ENCODE measurements at regions not wholly inside any gene's neighbourhood (a gene's known extent, or its start where the extent isn't known, plus 50 kb on each side); places are given as distances from the start of the nearest gene placed in this dataset.

DNA sequence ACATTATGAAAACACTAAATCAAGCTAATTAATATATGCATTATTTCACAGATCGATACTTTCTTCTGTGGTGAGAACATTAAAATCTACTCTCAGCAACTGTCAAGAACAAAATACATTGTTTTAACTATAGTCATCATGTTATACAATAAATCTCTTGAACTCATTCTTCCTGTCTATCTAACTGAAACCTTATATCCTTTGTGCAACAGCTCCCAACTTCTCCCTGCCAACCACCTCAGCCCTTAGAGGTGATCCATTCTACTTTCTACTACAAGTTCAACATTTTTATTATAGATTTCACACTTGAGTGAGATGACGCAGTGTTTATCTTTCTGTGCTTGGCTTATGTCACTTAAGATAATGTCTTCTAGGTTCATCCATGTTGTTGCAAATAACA is 535.2 kb upstream of the CRIM1 start:
- Histone ChIP-seq H3K4me2 (ENCODE audit: insufficient read depth in 1 of 2, low read depth in 2 of 2, low read length in 2 of 2) (no peak overlapping the region), H2BK5ac (ENCODE audit: low read depth, low read length) (no peak overlapping the region), H3K79me1 (ENCODE audit: low read depth, low read length) (no peaks in the 10 kb centered on the region), H3K27me3 (replicated peaks in 1 of 4; ENCODE audit: control insufficient read depth in 3 of 4, extremely low read depth in 1 of 4, insufficient read depth in 3 of 4, low read length in 3 of 4) (no peaks in the 10 kb centered on the region), H3K23me2 (ENCODE audit: low read depth, low read length) (no peaks in the 10 kb centered on the region), H4K8ac (ENCODE audit: extremely low read depth, insufficient read depth, low read length) (no peak overlapping the region), H4K91ac (replicated peaks; ENCODE audit: insufficient read length, low read length) (no peak overlapping the region), H3K4me1 (replicated peaks in 1 of 4; ENCODE audit: control insufficient read depth in 3 of 4, insufficient read depth in 4 of 4, low read length in 3 of 4) (peaks cover 3 to 20% (median 13%) of the 10 kb centered on the region in 4 experiments; a peak in 4 of 7 replicates), H3K56ac (replicated peaks; ENCODE audit: insufficient read length, low read depth, low read length) (no peak overlapping the region), H4K5ac (ENCODE audit: insufficient read length, low read depth, low read length) (no peak overlapping the region), H2AFZ (ENCODE audit: low read length) (no peak overlapping the region), H2BK120ac (replicated peaks; ENCODE audit: low read depth, low read length) (peak overlapping the region; percentile 90), H3K27ac (ENCODE audit: low read depth, low read length) (no peak overlapping the region), H3K9me3 (ENCODE audit: insufficient read depth in 2 of 2, low read depth in 1 of 2, low read length in 1 of 2) (no peaks in the 10 kb centered on the region), H2AK5ac (ENCODE audit: low read depth, low read length) (no peak overlapping the region), H3K18ac (ENCODE audit: extremely low read depth, low read length) (no peak overlapping the region), H3K23ac (ENCODE audit: insufficient read length) (no peak overlapping the region), H2BK20ac (ENCODE audit: low read length) (no peak overlapping the region), H4K20me1 (replicated peaks in 1 of 2; ENCODE audit: control insufficient read depth in 1 of 2, insufficient read depth in 2 of 2, low read length in 2 of 2) (no peaks in the 10 kb centered on the region), H3K14ac (ENCODE audit: insufficient read length) (no peak overlapping the region), H2BK12ac (ENCODE audit: low read depth, low read length) (no peak overlapping the region), H3K9ac (replicated peaks in 1 of 4; ENCODE audit: extremely low read depth in 1 of 4, low read depth in 3 of 4, low read length in 3 of 4) (no peak overlapping the region), H3K4me3 (ENCODE audit: extremely low read depth in 1 of 4, insufficient read depth in 2 of 4, low read depth in 3 of 4, low read length in 4 of 4) (no peak overlapping the region), H3K36me3 (ENCODE audit: control insufficient read depth in 2 of 4, insufficient read depth in 4 of 4, low read length in 3 of 4) (no peaks in the 10 kb centered on the region), H3K4ac (replicated peaks; ENCODE audit: insufficient read length, low read depth, low read length) (no peak overlapping the region), H3K79me2 (ENCODE audit: control insufficient read depth in 1 of 2, insufficient read depth in 2 of 2, low read length in 2 of 2) (no peaks in the 10 kb centered on the region), H2BK15ac (ENCODE audit: low read length) (no peak overlapping the region)
- no peak for DNase-seq (ENCODE audit: low read depth in 1 of 2, low spot score in 2 of 2)
- FAIRE-seq, result no peak
- ChIA-PET CTCF (ENCODE audit: partially characterized antibody) (no interaction called here), POLR2A (ENCODE audit: partially characterized antibody) (no interaction called here)
- TF ChIP-seq POLR2AphosphoS5 (IDR thresholded peaks at IDR 0.05; ENCODE audit: low read depth, low read length), result no peak
- no peak for TF ChIP-seq YY1 (IDR thresholded peaks at IDR 0.05; ENCODE audit: low read depth, low read length)
- 69% methylated on average over 2 of the region's 2 CpGs; no CpG with 5 or more reads in 1 of the 2 experiments for WGBS, 2 experiments (ENCODE audit: extremely low coverage in 1 of 2, insufficient coverage in 1 of 2, insufficient read length in 1 of 2, insufficient replicate concordance in 2 of 2, low coverage in 1 of 2, low lambda C conversion rate in 2 of 2, missing lambda C conversion rate in 1 of 2)

Measured in H1 (cell line).